ENCODE measurements at regions not wholly inside any gene's neighbourhood (a gene's known extent, or its start where the extent isn't known, plus 50 kb on each side); places are given as distances from the start of the nearest gene placed in this dataset.
A peak's percentile ranks its signal among the peaks of the same experiment; 100 is the strongest.

- DNase-seq, result no peak
Observed at GRCh38 chr10:88083597-88083989, 220.2 kb downstream of the PTEN start.

- DNase-seq, result no peak
Observed at GRCh38 chr10:88086187-88086960, 222.9 kb downstream of the PTEN start.

GRCh38 chr10:88088441-88089340, 225.3 kb downstream of the PTEN start:
- no peak for DNase-seq

GRCh38 chr10:88089498-88089897, 226.1 kb downstream of the PTEN start:
- no peak for DNase-seq

GRCh38 chr10:88090568-88091214, 227.3 kb downstream of the PTEN start:
- DNase-seq, result no peak

- DNase-seq, result peak; percentile 79
Observed at GRCh38 chr10:88091490-88092061, 228.2 kb downstream of the PTEN start.

GRCh38 chr10:88092265-88092664, 228.8 kb downstream of the PTEN start:
- DNase-seq, result no peak

GRCh38 chr10:88092973-88093372, 229.5 kb downstream of the PTEN start:
- peak; percentile 12 for DNase-seq

GRCh38 chr10:88094795-88095194, 231.4 kb downstream of the PTEN start:
- DNase-seq, result no peak

- DNase-seq, result no peak
Observed at GRCh38 chr10:88095223-88095721, 231.8 kb downstream of the PTEN start.

- no peak for DNase-seq
Observed at GRCh38 chr10:88095778-88096431, 232.5 kb downstream of the PTEN start.

- DNase-seq, result no peak
Observed at GRCh38 chr10:88097092-88097516, 233.7 kb downstream of the PTEN start.

- DNase-seq, result no peak
Observed at GRCh38 chr10:88097536-88097935, 234.1 kb downstream of the PTEN start.

GRCh38 chr10:88100281-88100680, 236.9 kb downstream of the PTEN start:
- no peak for DNase-seq

- DNase-seq, result no peak
Observed at GRCh38 chr10:88101666-88102065, 238.2 kb downstream of the PTEN start.

- no peak for DNase-seq
Observed at GRCh38 chr10:88103576-88103975, 240.2 kb downstream of the PTEN start.

- no peak for DNase-seq
Observed at GRCh38 chr10:88104223-88104622, 240.8 kb downstream of the PTEN start.

- DNase-seq, result no peak
Observed at GRCh38 chr10:88106366-88106765, 242.9 kb downstream of the PTEN start.

GRCh38 chr10:88107296-88108097, 244.1 kb downstream of the PTEN start:
- DNase-seq, result no peak

- no peak for DNase-seq
Observed at GRCh38 chr10:88108115-88108610, 244.7 kb downstream of the PTEN start.

GRCh38 chr10:88110355-88110754, 246.9 kb downstream of the PTEN start:
- DNase-seq, result no peak
